SK-N-SH (cell line): ENCODE measurements at regions not wholly inside any gene's neighbourhood (a gene's known extent, or its start where the extent isn't known, plus 50 kb on each side); places are given as distances from the start of the nearest gene placed in this dataset.

Experiments
- CTCF ChIA-PET: fragments of 300-600, 350-600 bp; formaldehyde crosslinking; extraction: SDS; loops from one replicate; lab custom pipeline; 2021; lab: Yijun Ruan, JAX
- POLR2A ChIA-PET: fragments of 350-600 bp; sonication (Branson Sonifier 250); formaldehyde crosslinking; extraction: SDS; loops from one replicate; lab custom pipeline; 2020; ENCODE audit warnings: antibody characterized with exemption, inconsistent platforms; lab: Yijun Ruan, JAX
- DNase-seq: peaks from one replicate; pipeline ENCODE4 v3.0.0; 2012
- H2AFZ ChIP-seq: fragments of 200-600 bp; sonication (generic); 2 replicates; pipeline ENCODE4 v1.8.1; 2016; ENCODE audit warnings: antibody characterized with exemption, mild to moderate bottlenecking, low read depth
- H3F3A ChIP-seq: fragments of 200-600 bp; sonication (generic); replicated peaks from 2 replicates; pipeline ENCODE3; 2016; ENCODE audit warnings: antibody characterized with exemption, mild to moderate bottlenecking; ENCODE audit not compliant: insufficient read depth
- H3K27ac ChIP-seq, 2 experiments: fragments of 200-500 bp in 1 of 2; fragments of 200-600 bp in 1 of 2; sonication (Bioruptor generic) in 1 of 2; sonication (generic), shearing (Covaris generic) in 1 of 2; 2 replicates each; pipeline versions ENCODE4 v1.5.1 to v1.6.1; 2014 to 2016; ENCODE audit warnings: low read depth in 2 of 2, inconsistent platforms in 1 of 2, low read length in 1 of 2, mild to moderate bottlenecking in 1 of 2, mixed read lengths in 1 of 2
- H3K27me3 ChIP-seq: fragments of 200-600 bp; sonication (generic), shearing (Covaris generic); 2 replicates; pipeline ENCODE4 v1.6.1; 2016; ENCODE audit warnings: mixed run types; ENCODE audit not compliant: insufficient read depth
- H3K36me3 ChIP-seq, 2 experiments: fragments of 200-500 bp in 1 of 2; fragments of 200-600 bp in 1 of 2; sonication (Bioruptor generic) in 1 of 2; sonication (generic) in 1 of 2; replicated peaks in 1 of 2; 2 replicates each; pipeline versions ENCODE3 to v1.5.1; 2014 to 2016; ENCODE audit warnings: low read length in 1 of 2, mild to moderate bottlenecking in 1 of 2; ENCODE audit not compliant: insufficient read depth in 2 of 2, control insufficient read depth in 1 of 2
- H3K4me1 ChIP-seq, 2 experiments: fragments of 200-500 bp in 1 of 2; fragments of 200-600 bp in 1 of 2; sonication (Bioruptor generic) in 1 of 2; sonication (generic), shearing (Covaris generic) in 1 of 2; 2 replicates each; pipeline versions ENCODE4 v1.5.1 to v1.6.1; 2014 to 2016; ENCODE audit warnings: low read depth in 1 of 2, low read length in 1 of 2, mixed run types in 1 of 2; ENCODE audit not compliant: insufficient read depth in 2 of 2, control insufficient read depth in 1 of 2
- H3K4me2 ChIP-seq: fragments of 200-600 bp; sonication (generic), shearing (Covaris generic); 2 replicates; pipeline ENCODE4 v1.6.1; 2017; ENCODE audit warnings: mixed run types
- H3K4me3 ChIP-seq, 2 experiments: fragments of 200-500 bp in 1 of 2; fragments of 200-600 bp in 1 of 2; sonication (Bioruptor generic) in 1 of 2; sonication (generic), shearing (Covaris generic) in 1 of 2; 2 replicates each; pipeline versions ENCODE4 v1.5.1 to v1.8.1; 2014 to 2016; ENCODE audit warnings: low read depth in 2 of 2, inconsistent platforms in 1 of 2, low read length in 1 of 2, mild to moderate bottlenecking in 1 of 2, mixed read lengths in 1 of 2, moderate library complexity in 1 of 2
- H3K79me2 ChIP-seq: fragments of 200-600 bp; sonication (generic); 2 replicates; pipeline ENCODE4 v1.8.1; 2017; ENCODE audit warnings: mild to moderate bottlenecking; ENCODE audit not compliant: insufficient read depth
- H3K9ac ChIP-seq: fragments of 200-600 bp; sonication (generic); 2 replicates; pipeline ENCODE4 v1.6.1; 2017; ENCODE audit warnings: mixed run types
- H3K9me2 ChIP-seq: fragments of 200-600 bp; sonication (generic); 2 replicates; pipeline ENCODE4 v1.6.1; 2017; ENCODE audit warnings: mixed run types
- H3K9me3 ChIP-seq: fragments of 200-600 bp; sonication (generic); 2 replicates; pipeline ENCODE4 v1.6.1; 2017; ENCODE audit warnings: mixed run types, mild to moderate bottlenecking, moderate library complexity
- H4K20me1 ChIP-seq: fragments of 200-600 bp; sonication (generic); 2 replicates; pipeline ENCODE4 v1.6.1; 2017; ENCODE audit warnings: mild to moderate bottlenecking, mixed run types; ENCODE audit not compliant: insufficient read depth
- FOSL2 ChIP-seq: IDR thresholded peaks from 2 replicates; pipeline ENCODE4 v1.4.0; 2012; ENCODE audit warnings: low read depth, mild to moderate bottlenecking, moderate library complexity, borderline replicate concordance
- FOXJ3 ChIP-seq: sonication (generic); formaldehyde crosslinking; IDR thresholded peaks from 2 replicates; pipeline ENCODE4 v1.5.1; 2020; ENCODE audit warnings: mild to moderate bottlenecking, missing genetic modification reagents
- FOXM1 ChIP-seq: IDR thresholded peaks from 2 replicates; pipeline ENCODE4 v1.4.0; 2012; ENCODE audit warnings: low read depth, mild to moderate bottlenecking
- GATA2 ChIP-seq: sonication (generic); formaldehyde crosslinking; IDR thresholded peaks from 2 replicates; pipeline ENCODE4 v1.5.0; 2020; ENCODE audit warnings: mild to moderate bottlenecking, missing genetic modification reagents
- JUND ChIP-seq: IDR thresholded peaks from 2 replicates; pipeline ENCODE4 v1.4.0; 2012
- MEF2A ChIP-seq: IDR thresholded peaks from 2 replicates; pipeline ENCODE4 v1.4.0; 2012; ENCODE audit warnings: low read depth, borderline replicate concordance
- MXI1 ChIP-seq: IDR thresholded peaks from 2 replicates; pipeline ENCODE4 v1.6.1; 2012; ENCODE audit warnings: mild to moderate bottlenecking, low read depth, low read length, improper control_type of control experiment
- NRF1 ChIP-seq: IDR thresholded peaks from 2 replicates; pipeline ENCODE4 v1.6.1; 2012; ENCODE audit warnings: low read depth, mild to moderate bottlenecking, low read length
- PBX3 ChIP-seq: IDR thresholded peaks from 2 replicates; pipeline ENCODE4; 2012
- RAD21 ChIP-seq: IDR thresholded peaks from 2 replicates; pipeline ENCODE4 v1.6.1; 2012; ENCODE audit warnings: mild to moderate bottlenecking, low read length
- REST ChIP-seq: IDR thresholded peaks from 2 replicates; pipeline ENCODE4 v1.6.1; 2012; ENCODE audit warnings: mild to moderate bottlenecking, low read depth, low read length, moderate library complexity
- RFX5 ChIP-seq: IDR thresholded peaks from 2 replicates; pipeline ENCODE4 v1.6.1; 2012; ENCODE audit warnings: mild to moderate bottlenecking, improper control_type of control experiment, low read length
- TAF1 ChIP-seq: IDR thresholded peaks from 2 replicates; pipeline ENCODE4 v1.6.1; 2012; ENCODE audit warnings: low read depth, mild to moderate bottlenecking, low read length, moderate library complexity, borderline replicate concordance
- TCF12 ChIP-seq: IDR thresholded peaks from 2 replicates; pipeline ENCODE4 v1.4.0; 2012
- USF1 ChIP-seq: IDR thresholded peaks from 2 replicates; pipeline ENCODE4 v1.4.0; 2012; ENCODE audit warnings: low read depth, borderline replicate concordance
- USF2 ChIP-seq: fragments of 150-350 bp; IDR thresholded peaks from 2 replicates; pipeline ENCODE4 v1.6.1; 2017; ENCODE audit warnings: antibody characterized with exemption, low read length, low read depth, borderline replicate concordance
- YY1 ChIP-seq: IDR thresholded peaks from 2 replicates; pipeline ENCODE4 v1.4.0; 2012; ENCODE audit warnings: low read depth, mild to moderate bottlenecking
- ZBTB33 ChIP-seq: IDR thresholded peaks from 2 replicates; pipeline ENCODE4 v1.4.0; 2012; ENCODE audit warnings: low read depth, borderline replicate concordance
- WGBS: methylation state at CpG from one replicate; pipeline ENCODE4 v1.1.6; 2017; ENCODE audit warnings: low lambda C conversion rate; 5-methylcytosine and 5-hydroxymethylcytosine counted together

GRCh38 chr4:10204401-10205058 lies 87.9 kb upstream of the WDR1 start:
- Histone ChIP-seq H3K4me1 (no peaks in the 10 kb centered on the region), H3K9me2 (no peaks in the 10 kb centered on the region), H4K20me1 (no peaks in the 10 kb centered on the region), H3K9me3 (no peaks in the 10 kb centered on the region), H3K4me3 (no peak overlapping the region), H3F3A (no peaks in the 10 kb centered on the region), H3K27ac (no peak overlapping the region), H2AFZ (no peak overlapping the region), H3K36me3 (no peaks in the 10 kb centered on the region), H3K79me2 (no peaks in the 10 kb centered on the region), H3K27me3 (no peaks in the 10 kb centered on the region), H3K9ac (no peak overlapping the region)
- ChIA-PET POLR2A (no interaction called here), CTCF (interaction anchor here (1.5 to 1.6 kb wide), 2 partner anchors 40 to 47 kb away, joined by 3 to 5 read pairs; no protein-coding TSS in a partner anchor)
- 3% methylated on average over 7 of the region's 9 CpGs for WGBS
- DNase-seq = no peak
- no peak for TF ChIP-seq FOXM1
- no peak for TF ChIP-seq GATA2 (CRISPR knock-in tag)
- no peak for TF ChIP-seq USF2
- no peak for TF ChIP-seq TCF12
- no peak for TF ChIP-seq RFX5
- no peak for TF ChIP-seq PBX3
- no peak for TF ChIP-seq USF1
- TF ChIP-seq, all 33 proteins: peak for 0
- no peak overlapping the region for H3K4me2 ChIP-seq

- H3K4me1 ChIP-seq = no peaks in the 10 kb centered on the region
- ChIA-PET CTCF (no interaction called here), POLR2A (no interaction called here)
- WGBS = 0% methylated on average over 3 of the region's 3 CpGs
- H4K20me1 ChIP-seq = no peaks in the 10 kb centered on the region
- no peaks in the 10 kb centered on the region for H3F3A ChIP-seq
- H3K4me3 ChIP-seq = no peak overlapping the region
- H3K79me2 ChIP-seq = no peaks in the 10 kb centered on the region
- no peak overlapping the region for H3K9ac ChIP-seq
- TF ChIP-seq RAD21 (no peak), JUND (no peak), ZBTB33 (no peak), NRF1 (no peak), REST (no peak), YY1 (no peak), FOSL2 (no peak), FOXJ3 (CRISPR knock-in tag) (no peak), MEF2A (no peak), MXI1 (no peak), TAF1 (no peak), PBX3 (no peak), RFX5 (no peak)
- H3K27ac ChIP-seq = no peak overlapping the region
- H3K9me3 ChIP-seq = no peaks in the 10 kb centered on the region
- no peak overlapping the region for H2AFZ ChIP-seq
- no peak for DNase-seq
- no peaks in the 10 kb centered on the region for H3K27me3 ChIP-seq
- H3K9me2 ChIP-seq = no peaks in the 10 kb centered on the region
- no peaks in the 10 kb centered on the region for H3K36me3 ChIP-seq
- no peak overlapping the region for H3K4me2 ChIP-seq
Measured at GRCh38 chr4:10203851-10204250, 87.3 kb upstream of the WDR1 start.
